SU-DHL-6 (cell line): ENCODE measurements at regions not wholly inside any gene's neighbourhood (a gene's known extent, or its start where the extent isn't known, plus 50 kb on each side); places are given as distances from the start of the nearest gene placed in this dataset.

Experiments used
- CTCF ChIP-seq: fragments of 200-600 bp; sonication (generic); IDR thresholded peaks from one replicate; pipeline ENCODE4 v1.5.1; 2017; ENCODE audit warnings: antibody characterized with exemption, mild to moderate bottlenecking, low read length, moderate library complexity; ENCODE audit not compliant: insufficient read depth, poor library complexity, severe bottlenecking
- EZH2phosphoT487 ChIP-seq: fragments of 200-600 bp; sonication (generic), shearing (Covaris generic); conservative IDR thresholded peaks from 2 replicates; pipeline ENCODE4 v1.6.1; 2018; ENCODE audit warnings: mild to moderate bottlenecking, antibody characterized with exemption, low read length, moderate library complexity, mixed read lengths

GRCh38 chr5:58048185-58048925, 411.5 kb downstream of the PLK2 start:
- TF ChIP-seq CTCF (no peak), EZH2phosphoT487 (no peak)
